WTC11 (cell line): ENCODE measurements at regions not wholly inside any gene's neighbourhood (a gene's known extent, or its start where the extent isn't known, plus 50 kb on each side); places are given as distances from the start of the nearest gene placed in this dataset.

Experiments
- ATAC-seq: fragments of 200-7000 bp; cut with Tn5 transposase; 2 replicates; pipeline ENCODE4 v1.10.0; 2021; ENCODE audit warnings: mild to moderate bottlenecking, moderate library complexity
- CTCF ChIA-PET: fragments of 300-600 bp; sonication (Branson Sonifier 250); formaldehyde crosslinking; loops from one replicate; lab custom pipeline; 2021; ENCODE audit warnings: antibody characterized with exemption; lab: Charles Lee
- POLR2A ChIA-PET: fragments of 350-600 bp; sonication (Branson Sonifier 250); formaldehyde crosslinking; loops from one replicate; lab custom pipeline; 2021; ENCODE audit warnings: antibody characterized with exemption; lab: Charles Lee
- DNase-seq: peaks from one replicate; pipeline ENCODE4 v3.0.0; 2021; ENCODE audit warnings: low spot score
- H3K27ac Mint-ChIP-seq: 2 replicates; pipeline ENCODE4 v1.8.0; 2021; ENCODE audit warnings: mixed read lengths
- H3K27me3 Mint-ChIP-seq: 2 replicates; pipeline ENCODE4 v1.8.0; 2021; ENCODE audit warnings: low read depth, mild to moderate bottlenecking, moderate library complexity, mixed read lengths
- H3K36me3 Mint-ChIP-seq: 2 replicates; pipeline ENCODE4 v1.8.0; 2021; ENCODE audit warnings: mixed read lengths
- H3K4me1 Mint-ChIP-seq: 2 replicates; pipeline ENCODE4 v1.8.0; 2022; ENCODE audit warnings: mixed read lengths
- H3K4me3 Mint-ChIP-seq: 2 replicates; pipeline ENCODE4 v1.8.0; 2021; ENCODE audit warnings: mild to moderate bottlenecking, moderate library complexity, mixed read lengths
- H3K9me3 Mint-ChIP-seq: 2 replicates; pipeline ENCODE4 v1.8.0; 2021; ENCODE audit warnings: mixed read lengths
- ATF1 ChIP-seq: sonication (generic); formaldehyde crosslinking; IDR thresholded peaks from 2 replicates; pipeline ENCODE4 v1.8.1; 2023; ENCODE audit warnings: mild to moderate bottlenecking, moderate library complexity, missing genetic modification reagents
- CREB1 ChIP-seq: sonication (generic); formaldehyde crosslinking; IDR thresholded peaks from 2 replicates; pipeline ENCODE4 v1.8.0; 2023; ENCODE audit warnings: mild to moderate bottlenecking, missing genetic modification reagents
- ESRRA ChIP-seq: sonication (generic); formaldehyde crosslinking; IDR thresholded peaks from 2 replicates; pipeline ENCODE4 v1.8.1; 2022; ENCODE audit warnings: mild to moderate bottlenecking, missing genetic modification reagents, borderline replicate concordance
- MYBL2 ChIP-seq: sonication (generic); formaldehyde crosslinking; IDR thresholded peaks from 2 replicates; pipeline ENCODE4 v1.8.1; 2023; ENCODE audit warnings: mild to moderate bottlenecking, moderate library complexity, missing genetic modification reagents
- NR3C1 ChIP-seq: sonication (generic); formaldehyde crosslinking; conservative IDR thresholded peaks from 2 replicates; pipeline ENCODE4 v1.8.1; 2023; ENCODE audit warnings: low read depth, mild to moderate bottlenecking, missing genetic modification reagents
- TEAD4 ChIP-seq: sonication (generic); formaldehyde crosslinking; IDR thresholded peaks from 2 replicates; pipeline ENCODE4 v1.8.0; 2022; ENCODE audit warnings: mild to moderate bottlenecking, missing genetic modification reagents
- ZNF232 ChIP-seq: sonication (generic); formaldehyde crosslinking; IDR thresholded peaks from 2 replicates; pipeline ENCODE4 v1.8.0; 2022; ENCODE audit warnings: mild to moderate bottlenecking, missing genetic modification reagents
- ZNF671 ChIP-seq: fragments of 250-450 bp; sonication (Bioruptor Pico); IDR thresholded peaks from 2 replicates; pipeline ENCODE4 v1.8.0; 2021; ENCODE audit warnings: mild to moderate bottlenecking
- TF ChIP-seq, protein P1 (sequence below): sonication (generic); formaldehyde crosslinking; IDR thresholded peaks from 2 replicates; pipeline ENCODE4 v1.8.0; 2022; ENCODE audit warnings: mild to moderate bottlenecking, missing genetic modification reagents
- TF ChIP-seq, protein P2 (sequence below): sonication (generic); formaldehyde crosslinking; IDR thresholded peaks from 2 replicates; pipeline ENCODE4 v1.8.1; 2022; ENCODE audit warnings: low read depth, missing genetic modification reagents, borderline replicate concordance
- TF ChIP-seq, protein P3 (sequence below): sonication (generic); formaldehyde crosslinking; IDR thresholded peaks from 2 replicates; pipeline ENCODE4 v1.8.0; 2023; ENCODE audit warnings: missing genetic modification reagents
- TF ChIP-seq, protein P4 (sequence below): sonication (generic); formaldehyde crosslinking; IDR thresholded peaks from 2 replicates; pipeline ENCODE4 v1.8.0; 2022; ENCODE audit warnings: missing genetic modification reagents
- TF ChIP-seq, protein P5 (sequence below): sonication (generic); formaldehyde crosslinking; IDR thresholded peaks from 2 replicates; pipeline ENCODE4 v1.8.0; 2022; ENCODE audit warnings: mild to moderate bottlenecking, missing genetic modification reagents
- TF ChIP-seq, protein P6 (sequence below): fragments of 250-450 bp; sonication (Bioruptor Pico); IDR thresholded peaks from 2 replicates; pipeline ENCODE4 v2.1.2; 2022; ENCODE audit warnings: mild to moderate bottlenecking, moderate library complexity
- TF ChIP-seq, protein P7 (sequence below): fragments of 250-450 bp; sonication (Bioruptor Pico); IDR thresholded peaks from 2 replicates; pipeline ENCODE4 v1.9.0; 2021; ENCODE audit warnings: mild to moderate bottlenecking, borderline replicate concordance
- TF ChIP-seq, protein P8 (sequence below): fragments of 250-450 bp; sonication (Bioruptor Pico); IDR thresholded peaks from 2 replicates; pipeline ENCODE4 v1.9.0; 2021; ENCODE audit warnings: mild to moderate bottlenecking

DNA sequence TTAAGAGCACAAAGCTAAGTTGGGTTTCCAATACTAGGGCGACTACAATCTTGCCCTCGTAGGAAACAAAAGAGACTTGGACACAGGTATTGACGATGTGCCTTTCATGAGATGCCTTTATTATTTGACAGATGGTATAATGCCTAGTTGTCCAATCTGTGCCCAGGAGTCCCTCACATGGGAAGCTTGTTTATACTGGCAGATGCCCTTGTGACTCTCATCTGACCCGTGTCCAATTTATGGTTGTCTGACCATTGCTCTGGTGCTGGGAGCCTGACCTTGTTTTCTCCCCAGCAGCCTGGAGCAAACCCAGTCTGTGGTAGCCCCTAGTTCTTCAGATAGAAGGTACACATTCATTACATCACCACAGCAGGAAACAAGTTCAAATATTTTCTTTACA lies 511.7 kb downstream of the AGTPBP1 start (continued):
- TF ChIP-seq ATF1 (CRISPR knock-in tag) (no peak), MYBL2 (CRISPR knock-in tag) (no peak), ESRRA (CRISPR knock-in tag) (no peak)
- TF ChIP-seq, protein P1, sequence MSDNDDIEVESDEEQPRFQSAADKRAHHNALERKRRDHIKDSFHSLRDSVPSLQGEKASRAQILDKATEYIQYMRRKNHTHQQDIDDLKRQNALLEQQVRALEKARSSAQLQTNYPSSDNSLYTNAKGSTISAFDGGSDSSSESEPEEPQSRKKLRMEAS (CRISPR knock-in tag) = no peak
- TF ChIP-seq, protein P2, sequence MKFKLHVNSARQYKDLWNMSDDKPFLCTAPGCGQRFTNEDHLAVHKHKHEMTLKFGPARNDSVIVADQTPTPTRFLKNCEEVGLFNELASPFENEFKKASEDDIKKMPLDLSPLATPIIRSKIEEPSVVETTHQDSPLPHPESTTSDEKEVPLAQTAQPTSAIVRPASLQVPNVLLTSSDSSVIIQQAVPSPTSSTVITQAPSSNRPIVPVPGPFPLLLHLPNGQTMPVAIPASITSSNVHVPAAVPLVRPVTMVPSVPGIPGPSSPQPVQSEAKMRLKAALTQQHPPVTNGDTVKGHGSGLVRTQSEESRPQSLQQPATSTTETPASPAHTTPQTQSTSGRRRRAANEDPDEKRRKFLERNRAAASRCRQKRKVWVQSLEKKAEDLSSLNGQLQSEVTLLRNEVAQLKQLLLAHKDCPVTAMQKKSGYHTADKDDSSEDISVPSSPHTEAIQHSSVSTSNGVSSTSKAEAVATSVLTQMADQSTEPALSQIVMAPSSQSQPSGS = no peak
- TF ChIP-seq, protein P3, sequence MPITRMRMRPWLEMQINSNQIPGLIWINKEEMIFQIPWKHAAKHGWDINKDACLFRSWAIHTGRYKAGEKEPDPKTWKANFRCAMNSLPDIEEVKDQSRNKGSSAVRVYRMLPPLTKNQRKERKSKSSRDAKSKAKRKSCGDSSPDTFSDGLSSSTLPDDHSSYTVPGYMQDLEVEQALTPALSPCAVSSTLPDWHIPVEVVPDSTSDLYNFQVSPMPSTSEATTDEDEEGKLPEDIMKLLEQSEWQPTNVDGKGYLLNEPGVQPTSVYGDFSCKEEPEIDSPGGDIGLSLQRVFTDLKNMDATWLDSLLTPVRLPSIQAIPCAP (CRISPR knock-in tag) = no peak
- TF ChIP-seq, all 79 proteins: peak for 0

DNA sequence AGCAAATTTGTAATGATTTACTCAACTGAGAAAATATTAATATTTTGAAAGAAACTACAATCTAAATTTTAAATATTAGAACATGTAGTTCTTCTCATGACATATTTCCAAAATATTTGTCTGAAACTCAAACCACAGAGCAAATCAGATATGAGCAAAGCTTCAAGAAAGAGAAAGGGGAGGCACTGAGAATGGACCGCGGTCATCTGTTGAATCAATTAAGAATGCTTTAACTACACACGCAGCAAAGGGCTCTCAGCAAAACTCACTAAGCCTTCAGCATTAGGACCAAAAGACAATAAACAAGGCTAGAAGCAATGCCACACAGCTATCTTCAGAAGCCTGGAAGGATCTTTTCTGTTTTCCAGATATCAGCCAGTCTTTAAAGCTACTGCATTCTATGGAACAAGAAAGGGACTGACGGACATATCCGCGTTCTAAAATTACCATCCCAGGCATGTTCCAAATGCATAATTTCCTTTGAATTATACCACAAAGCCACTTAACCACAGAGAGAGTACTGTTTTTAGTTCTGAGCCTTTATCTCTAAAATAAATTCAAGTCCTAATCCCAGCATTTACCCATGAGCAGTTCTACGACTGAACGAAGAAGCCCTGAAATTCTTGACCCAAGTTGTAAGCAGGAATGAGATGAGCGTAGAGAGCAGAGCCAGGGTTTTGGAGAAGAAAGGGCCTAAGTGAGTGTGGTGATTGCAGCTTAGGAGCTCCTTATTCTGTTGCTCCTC lies 513.5 kb downstream of the AGTPBP1 start:
- ChIA-PET POLR2A (interaction anchor here (0.5 kb wide), 1 partner anchor 80 kb away, joined by 4 read pairs; no protein-coding TSS in a partner anchor), CTCF (no interaction called here)
- H3K4me3 Mint-ChIP-seq = no peak overlapping the region
- TF ChIP-seq ZNF671 (CRISPR knock-in tag) = no peak
- no peak for TF ChIP-seq MYBL2 (CRISPR knock-in tag)
- TF ChIP-seq, protein P4, sequence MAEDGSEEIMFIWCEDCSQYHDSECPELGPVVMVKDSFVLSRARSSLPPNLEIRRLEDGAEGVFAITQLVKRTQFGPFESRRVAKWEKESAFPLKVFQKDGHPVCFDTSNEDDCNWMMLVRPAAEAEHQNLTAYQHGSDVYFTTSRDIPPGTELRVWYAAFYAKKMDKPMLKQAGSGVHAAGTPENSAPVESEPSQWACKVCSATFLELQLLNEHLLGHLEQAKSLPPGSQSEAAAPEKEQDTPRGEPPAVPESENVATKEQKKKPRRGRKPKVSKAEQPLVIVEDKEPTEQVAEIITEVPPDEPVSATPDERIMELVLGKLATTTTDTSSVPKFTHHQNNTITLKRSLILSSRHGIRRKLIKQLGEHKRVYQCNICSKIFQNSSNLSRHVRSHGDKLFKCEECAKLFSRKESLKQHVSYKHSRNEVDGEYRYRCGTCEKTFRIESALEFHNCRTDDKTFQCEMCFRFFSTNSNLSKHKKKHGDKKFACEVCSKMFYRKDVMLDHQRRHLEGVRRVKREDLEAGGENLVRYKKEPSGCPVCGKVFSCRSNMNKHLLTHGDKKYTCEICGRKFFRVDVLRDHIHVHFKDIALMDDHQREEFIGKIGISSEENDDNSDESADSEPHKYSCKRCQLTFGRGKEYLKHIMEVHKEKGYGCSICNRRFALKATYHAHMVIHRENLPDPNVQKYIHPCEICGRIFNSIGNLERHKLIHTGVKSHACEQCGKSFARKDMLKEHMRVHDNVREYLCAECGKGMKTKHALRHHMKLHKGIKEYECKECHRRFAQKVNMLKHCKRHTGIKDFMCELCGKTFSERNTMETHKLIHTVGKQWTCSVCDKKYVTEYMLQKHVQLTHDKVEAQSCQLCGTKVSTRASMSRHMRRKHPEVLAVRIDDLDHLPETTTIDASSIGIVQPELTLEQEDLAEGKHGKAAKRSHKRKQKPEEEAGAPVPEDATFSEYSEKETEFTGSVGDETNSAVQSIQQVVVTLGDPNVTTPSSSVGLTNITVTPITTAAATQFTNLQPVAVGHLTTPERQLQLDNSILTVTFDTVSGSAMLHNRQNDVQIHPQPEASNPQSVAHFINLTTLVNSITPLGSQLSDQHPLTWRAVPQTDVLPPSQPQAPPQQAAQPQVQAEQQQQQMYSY (CRISPR knock-in tag) = no peak
- TF ChIP-seq NR3C1 = no peak
- no peaks in the 10 kb centered on the region for H3K9me3 Mint-ChIP-seq
- DNase-seq (no peak), ATAC-seq (no peak)
- H3K36me3 Mint-ChIP-seq = no peaks in the 10 kb centered on the region
- H3K4me1 Mint-ChIP-seq = peaks cover 7% of the 10 kb centered on the region
- H3K27ac Mint-ChIP-seq = no peak overlapping the region
- no peaks in the 10 kb centered on the region; the same call in 1 of the 2 replicates for H3K27me3 Mint-ChIP-seq

DNA sequence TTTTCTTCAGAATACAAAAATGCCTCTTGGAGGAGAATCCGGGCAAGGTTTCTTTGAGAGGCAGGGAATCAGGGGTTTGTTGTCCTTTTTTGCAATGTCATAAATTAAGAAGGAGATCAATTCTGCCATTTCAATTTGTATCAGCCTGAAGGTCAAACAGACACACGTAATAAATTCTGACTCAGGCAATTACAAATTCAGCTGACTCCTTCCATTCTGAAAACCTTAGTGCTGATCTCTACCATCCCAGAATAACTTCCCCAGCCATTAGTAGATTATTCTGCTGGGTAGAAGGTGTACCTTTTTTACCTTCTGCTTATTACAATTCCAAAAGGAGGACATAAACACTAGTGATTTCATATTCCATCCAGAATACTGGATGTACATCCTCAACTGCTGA lies 516.6 kb downstream of the AGTPBP1 start:
- DNase-seq = no peak
- Mint-ChIP-seq H3K4me3 (no peak overlapping the region), H3K36me3 (no peaks in the 10 kb centered on the region), H3K27ac (no peak overlapping the region), H3K27me3 (no peaks in the 10 kb centered on the region; the same call in 1 of the 2 replicates), H3K9me3 (no peaks in the 10 kb centered on the region)
- no peak for ATAC-seq
- TF ChIP-seq ZNF232 (CRISPR knock-in tag) = no peak
- TF ChIP-seq, all 79 proteins: peak for 0
- peaks cover 4% of the 10 kb centered on the region; the same call in 1 of the 2 replicates for H3K4me1 Mint-ChIP-seq
- POLR2A ChIA-PET = no interaction called here
- CTCF ChIA-PET = no interaction called here

DNA sequence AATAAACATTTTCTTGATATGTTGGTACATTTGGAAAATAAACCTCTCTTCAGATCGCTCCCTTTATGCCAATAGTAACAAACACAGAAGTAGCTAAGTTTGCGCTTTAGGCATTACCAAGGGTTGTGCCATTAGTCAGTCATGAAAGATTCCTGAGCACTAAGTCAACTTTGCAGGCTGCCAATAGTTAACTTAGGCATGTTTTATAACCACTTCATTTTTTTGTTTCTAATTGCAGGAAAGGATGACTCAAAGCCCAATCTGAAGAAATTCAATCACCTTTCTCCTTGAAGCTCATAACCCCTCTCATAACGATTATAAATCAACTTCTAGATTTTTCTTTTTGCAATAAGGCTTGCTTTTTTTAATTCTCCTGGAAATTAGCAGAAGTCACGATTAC lies 517.0 kb downstream of the AGTPBP1 start:
- Mint-ChIP-seq H3K4me1 (peaks cover 4% of the 10 kb centered on the region; the same call in 1 of the 2 replicates), H3K27ac (no peak overlapping the region), H3K36me3 (no peaks in the 10 kb centered on the region), H3K27me3 (no peaks in the 10 kb centered on the region; the same call in 1 of the 2 replicates), H3K9me3 (no peaks in the 10 kb centered on the region), H3K4me3 (no peak overlapping the region)
- CTCF ChIA-PET = no interaction called here
- no peak for ATAC-seq
- POLR2A ChIA-PET = no interaction called here
- DNase-seq = no peak
- TF ChIP-seq, protein P5, sequence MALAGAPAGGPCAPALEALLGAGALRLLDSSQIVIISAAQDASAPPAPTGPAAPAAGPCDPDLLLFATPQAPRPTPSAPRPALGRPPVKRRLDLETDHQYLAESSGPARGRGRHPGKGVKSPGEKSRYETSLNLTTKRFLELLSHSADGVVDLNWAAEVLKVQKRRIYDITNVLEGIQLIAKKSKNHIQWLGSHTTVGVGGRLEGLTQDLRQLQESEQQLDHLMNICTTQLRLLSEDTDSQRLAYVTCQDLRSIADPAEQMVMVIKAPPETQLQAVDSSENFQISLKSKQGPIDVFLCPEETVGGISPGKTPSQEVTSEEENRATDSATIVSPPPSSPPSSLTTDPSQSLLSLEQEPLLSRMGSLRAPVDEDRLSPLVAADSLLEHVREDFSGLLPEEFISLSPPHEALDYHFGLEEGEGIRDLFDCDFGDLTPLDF (CRISPR knock-in tag) = no peak
- TF ChIP-seq, protein P6, sequence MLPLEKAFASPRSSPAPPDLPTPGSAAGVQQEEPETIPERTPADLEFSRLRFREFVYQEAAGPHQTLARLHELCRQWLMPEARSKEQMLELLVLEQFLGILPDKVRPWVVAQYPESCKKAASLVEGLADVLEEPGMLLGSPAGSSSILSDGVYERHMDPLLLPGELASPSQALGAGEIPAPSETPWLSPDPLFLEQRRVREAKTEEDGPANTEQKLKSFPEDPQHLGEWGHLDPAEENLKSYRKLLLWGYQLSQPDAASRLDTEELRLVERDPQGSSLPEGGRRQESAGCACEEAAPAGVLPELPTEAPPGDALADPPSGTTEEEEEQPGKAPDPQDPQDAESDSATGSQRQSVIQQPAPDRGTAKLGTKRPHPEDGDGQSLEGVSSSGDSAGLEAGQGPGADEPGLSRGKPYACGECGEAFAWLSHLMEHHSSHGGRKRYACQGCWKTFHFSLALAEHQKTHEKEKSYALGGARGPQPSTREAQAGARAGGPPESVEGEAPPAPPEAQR (CRISPR knock-in tag) = no peak
- TF ChIP-seq, protein P7, sequence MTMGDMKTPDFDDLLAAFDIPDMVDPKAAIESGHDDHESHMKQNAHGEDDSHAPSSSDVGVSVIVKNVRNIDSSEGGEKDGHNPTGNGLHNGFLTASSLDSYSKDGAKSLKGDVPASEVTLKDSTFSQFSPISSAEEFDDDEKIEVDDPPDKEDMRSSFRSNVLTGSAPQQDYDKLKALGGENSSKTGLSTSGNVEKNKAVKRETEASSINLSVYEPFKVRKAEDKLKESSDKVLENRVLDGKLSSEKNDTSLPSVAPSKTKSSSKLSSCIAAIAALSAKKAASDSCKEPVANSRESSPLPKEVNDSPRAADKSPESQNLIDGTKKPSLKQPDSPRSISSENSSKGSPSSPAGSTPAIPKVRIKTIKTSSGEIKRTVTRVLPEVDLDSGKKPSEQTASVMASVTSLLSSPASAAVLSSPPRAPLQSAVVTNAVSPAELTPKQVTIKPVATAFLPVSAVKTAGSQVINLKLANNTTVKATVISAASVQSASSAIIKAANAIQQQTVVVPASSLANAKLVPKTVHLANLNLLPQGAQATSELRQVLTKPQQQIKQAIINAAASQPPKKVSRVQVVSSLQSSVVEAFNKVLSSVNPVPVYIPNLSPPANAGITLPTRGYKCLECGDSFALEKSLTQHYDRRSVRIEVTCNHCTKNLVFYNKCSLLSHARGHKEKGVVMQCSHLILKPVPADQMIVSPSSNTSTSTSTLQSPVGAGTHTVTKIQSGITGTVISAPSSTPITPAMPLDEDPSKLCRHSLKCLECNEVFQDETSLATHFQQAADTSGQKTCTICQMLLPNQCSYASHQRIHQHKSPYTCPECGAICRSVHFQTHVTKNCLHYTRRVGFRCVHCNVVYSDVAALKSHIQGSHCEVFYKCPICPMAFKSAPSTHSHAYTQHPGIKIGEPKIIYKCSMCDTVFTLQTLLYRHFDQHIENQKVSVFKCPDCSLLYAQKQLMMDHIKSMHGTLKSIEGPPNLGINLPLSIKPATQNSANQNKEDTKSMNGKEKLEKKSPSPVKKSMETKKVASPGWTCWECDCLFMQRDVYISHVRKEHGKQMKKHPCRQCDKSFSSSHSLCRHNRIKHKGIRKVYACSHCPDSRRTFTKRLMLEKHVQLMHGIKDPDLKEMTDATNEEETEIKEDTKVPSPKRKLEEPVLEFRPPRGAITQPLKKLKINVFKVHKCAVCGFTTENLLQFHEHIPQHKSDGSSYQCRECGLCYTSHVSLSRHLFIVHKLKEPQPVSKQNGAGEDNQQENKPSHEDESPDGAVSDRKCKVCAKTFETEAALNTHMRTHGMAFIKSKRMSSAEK (CRISPR knock-in tag) = no peak
- TF ChIP-seq TEAD4 (no peak), CREB1 (no peak)
- TF ChIP-seq, protein P8, sequence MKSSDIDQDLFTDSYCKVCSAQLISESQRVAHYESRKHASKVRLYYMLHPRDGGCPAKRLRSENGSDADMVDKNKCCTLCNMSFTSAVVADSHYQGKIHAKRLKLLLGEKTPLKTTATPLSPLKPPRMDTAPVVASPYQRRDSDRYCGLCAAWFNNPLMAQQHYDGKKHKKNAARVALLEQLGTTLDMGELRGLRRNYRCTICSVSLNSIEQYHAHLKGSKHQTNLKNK (CRISPR knock-in tag) = no peak
